Mesendoderm (in vitro differentiated cells): ENCODE measurements at regions not wholly inside any gene's neighbourhood (a gene's known extent, or its start where the extent isn't known, plus 50 kb on each side); places are given as distances from the start of the nearest gene placed in this dataset.

Source experiments
- DNase-seq: peaks from one replicate; pipeline ENCODE4 v3.0.0; 2013
- H2AK5ac ChIP-seq: 2 replicates; pipeline ENCODE4 v1.6.1; 2013; ENCODE audit warnings: low read length, inconsistent platforms
- H2BK120ac ChIP-seq: 2 replicates; pipeline ENCODE4 v1.6.1; 2013; ENCODE audit warnings: low read depth, mild to moderate bottlenecking, low read length, moderate library complexity, mixed read lengths
- H2BK15ac ChIP-seq: replicated peaks from 2 replicates; pipeline ENCODE4 v1.6.1; 2013; ENCODE audit warnings: low read depth, mild to moderate bottlenecking, moderate library complexity
- H2BK5ac ChIP-seq: 2 replicates; pipeline ENCODE4 v1.6.1; 2013; ENCODE audit warnings: low read length, inconsistent platforms
- H3K18ac ChIP-seq: 2 replicates; pipeline ENCODE4 v1.6.1; 2013; ENCODE audit warnings: mild to moderate bottlenecking, low read length, mixed read lengths
- H3K23ac ChIP-seq: one replicate; pipeline ENCODE4 v1.6.1; 2013; ENCODE audit warnings: low read length
- H3K27ac ChIP-seq: 2 replicates; pipeline ENCODE4 v1.5.1; 2013; ENCODE audit warnings: low read depth, mild to moderate bottlenecking, inconsistent platforms, low read length, moderate library complexity
- H3K27me3 ChIP-seq: 2 replicates; pipeline ENCODE4 v1.6.1; 2013; ENCODE audit warnings: low read length, control low read depth, mild to moderate bottlenecking, inconsistent platforms; ENCODE audit not compliant: insufficient read depth, poor library complexity
- H3K36me3 ChIP-seq: 2 replicates; pipeline ENCODE4 v1.6.1; 2013; ENCODE audit warnings: low read length, inconsistent platforms; ENCODE audit not compliant: control insufficient read depth, insufficient read depth
- H3K4ac ChIP-seq: one replicate; pipeline ENCODE4 v1.6.1; 2013; ENCODE audit warnings: low read depth, mild to moderate bottlenecking, low read length, moderate library complexity
- H3K4me1 ChIP-seq: 2 replicates; pipeline ENCODE4 v1.6.1; 2013; ENCODE audit warnings: low read depth, low read length, inconsistent platforms; ENCODE audit not compliant: control insufficient read depth
- H3K4me2 ChIP-seq: 2 replicates; pipeline ENCODE4 v1.6.1; 2013; ENCODE audit warnings: low read length
- H3K4me3 ChIP-seq: 2 replicates; pipeline ENCODE4 v1.5.1; 2013; ENCODE audit warnings: mild to moderate bottlenecking, low read length
- H3K56ac ChIP-seq: one replicate; pipeline ENCODE4 v1.6.1; 2013; ENCODE audit warnings: low read length
- H3K79me1 ChIP-seq: 2 replicates; pipeline ENCODE4 v1.6.1; 2013; ENCODE audit warnings: low read length, inconsistent platforms
- H3K79me2 ChIP-seq: 2 replicates; pipeline ENCODE4 v1.6.1; 2013; ENCODE audit warnings: mild to moderate bottlenecking, low read length; ENCODE audit not compliant: control insufficient read depth, insufficient read depth
- H3K9ac ChIP-seq: 2 replicates; pipeline ENCODE4 v1.6.1; 2013; ENCODE audit warnings: low read length, inconsistent platforms
- H4K5ac ChIP-seq: one replicate; pipeline ENCODE4 v1.6.1; 2013; ENCODE audit warnings: low read length
- H4K8ac ChIP-seq: one replicate; pipeline ENCODE4 v1.6.1; 2013; ENCODE audit warnings: low read depth, mild to moderate bottlenecking, control low read depth, low read length, moderate library complexity
- WGBS: extraction: QIAGEN DNeasy Blood & Tissue Kit; methylation state at CpG from one replicate; pipeline ENCODE4 v1.1.7; 2013; ENCODE audit warnings: low lambda C conversion rate, missing lambda C conversion rate; ENCODE audit not compliant: insufficient coverage; ENCODE audit errors: extremely low coverage; 5-methylcytosine and 5-hydroxymethylcytosine counted together

GRCh38 chr9:22739712-22740111 is 293.1 kb downstream of the DMRTA1 start:
- no peaks in the 10 kb centered on the region for H3K79me1 ChIP-seq
- no peak for DNase-seq
- no peaks in the 10 kb centered on the region for H3K27me3 ChIP-seq
- H3K27ac ChIP-seq, result no peak overlapping the region
- no peak overlapping the region for H3K18ac ChIP-seq
- H4K5ac ChIP-seq, result no peak overlapping the region
- H3K4me1 ChIP-seq, result no peaks in the 10 kb centered on the region
- WGBS, result no CpG with 5 or more reads among the region's 1 CpG
- H3K4me2 ChIP-seq, result no peak overlapping the region
- H2BK5ac ChIP-seq, result no peak overlapping the region
- H3K23ac ChIP-seq, result no peak overlapping the region
- H2BK15ac ChIP-seq, result no peak overlapping the region
- no peak overlapping the region for H2BK120ac ChIP-seq
- no peak overlapping the region for H3K56ac ChIP-seq
- H3K4ac ChIP-seq, result no peak overlapping the region
- no peak overlapping the region for H4K8ac ChIP-seq
- no peaks in the 10 kb centered on the region for H3K36me3 ChIP-seq
- no peaks in the 10 kb centered on the region for H3K79me2 ChIP-seq
- no peak overlapping the region for H3K9ac ChIP-seq
- H2AK5ac ChIP-seq, result no peak overlapping the region
- H3K4me3 ChIP-seq, result no peak overlapping the region

- H3K18ac ChIP-seq, result no peak overlapping the region
- H3K79me1 ChIP-seq, result no peaks in the 10 kb centered on the region
- H3K56ac ChIP-seq, result no peak overlapping the region
- no peak overlapping the region for H2BK15ac ChIP-seq
- H3K4me3 ChIP-seq, result no peak overlapping the region
- H3K27ac ChIP-seq, result no peak overlapping the region
- H3K4ac ChIP-seq, result no peak overlapping the region
- H3K79me2 ChIP-seq, result no peaks in the 10 kb centered on the region
- no peaks in the 10 kb centered on the region for H3K27me3 ChIP-seq
- H2BK120ac ChIP-seq, result no peak overlapping the region
- no peak overlapping the region for H3K23ac ChIP-seq
- H4K5ac ChIP-seq, result no peak overlapping the region
- no peak overlapping the region for H3K4me2 ChIP-seq
- no peak overlapping the region for H2BK5ac ChIP-seq
- H4K8ac ChIP-seq, result no peak overlapping the region
- whole genome bisulfite sequencing, result no CpG with 5 or more reads among the region's 1 CpG
- no peak overlapping the region for H3K9ac ChIP-seq
- H3K4me1 ChIP-seq, result no peaks in the 10 kb centered on the region
- H2AK5ac ChIP-seq, result no peak overlapping the region
- H3K36me3 ChIP-seq, result no peaks in the 10 kb centered on the region
- DNase-seq, result no peak
These were observed 294.2 kb downstream of the DMRTA1 start for GRCh38 chr9:22740781-22741180.

- Histone ChIP-seq H3K4me3 (no peak overlapping the region), H3K56ac (no peak overlapping the region), H2BK5ac (no peak overlapping the region), H2BK15ac (no peak overlapping the region), H3K4me2 (no peak overlapping the region), H3K4ac (no peak overlapping the region), H4K8ac (no peak overlapping the region), H3K79me1 (no peaks in the 10 kb centered on the region), H3K4me1 (no peaks in the 10 kb centered on the region), H3K18ac (no peak overlapping the region), H3K23ac (no peak overlapping the region), H3K27ac (no peak overlapping the region), H3K27me3 (no peaks in the 10 kb centered on the region), H3K36me3 (no peaks in the 10 kb centered on the region), H3K9ac (no peak overlapping the region), H4K5ac (no peak overlapping the region), H3K79me2 (no peaks in the 10 kb centered on the region), H2BK120ac (no peak overlapping the region), H2AK5ac (no peak overlapping the region)
- DNase-seq, result no peak
These were observed 295.8 kb downstream of the DMRTA1 start for GRCh38 chr9:22742401-22742800.

DNA sequence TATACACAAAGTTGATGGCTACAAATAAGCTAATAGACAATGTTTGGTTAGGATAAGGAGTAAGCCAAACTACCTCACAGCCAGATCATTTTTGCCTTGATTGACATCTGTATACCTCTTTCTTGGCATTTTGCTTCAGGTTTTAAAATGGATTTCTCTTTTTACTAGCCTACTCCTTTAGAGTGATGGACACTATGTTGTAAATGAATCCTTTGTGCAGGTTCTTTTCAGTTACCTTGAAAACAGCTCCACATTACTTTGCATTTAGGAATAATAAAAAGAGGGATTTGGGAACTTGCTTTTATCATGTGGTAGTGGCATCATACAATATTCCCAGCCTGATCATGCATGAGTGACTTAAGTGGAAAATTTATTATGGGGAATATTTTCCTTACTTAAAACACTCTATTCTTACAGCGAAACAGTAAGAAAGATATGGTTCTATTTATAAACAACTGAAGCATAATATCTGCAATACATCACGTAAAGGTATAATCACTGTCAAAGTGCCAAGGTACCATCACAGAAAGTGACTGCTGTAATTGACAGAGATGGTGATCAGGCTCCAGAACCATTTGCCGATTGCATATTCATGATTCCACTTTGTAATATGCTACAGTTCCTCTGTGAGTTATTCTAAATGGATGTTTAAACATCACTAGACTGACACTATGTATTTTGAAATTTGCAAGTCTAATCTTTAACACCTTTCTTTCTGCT is 327.0 kb downstream of the DMRTA1 start:
- Histone ChIP-seq H4K5ac (no peak overlapping the region), H3K4me1 (no peaks in the 10 kb centered on the region), H2BK5ac (no peak overlapping the region), H3K4me2 (no peak overlapping the region), H3K56ac (no peak overlapping the region), H3K27me3 (no peaks in the 10 kb centered on the region), H3K23ac (no peak overlapping the region), H2BK15ac (no peak overlapping the region), H2AK5ac (no peak overlapping the region), H3K18ac (no peak overlapping the region), H4K8ac (no peak overlapping the region), H2BK120ac (no peak overlapping the region), H3K27ac (no peak overlapping the region), H3K79me2 (no peaks in the 10 kb centered on the region), H3K79me1 (no peaks in the 10 kb centered on the region), H3K4ac (no peak overlapping the region), H3K4me3 (no peak overlapping the region), H3K9ac (no peak overlapping the region), H3K36me3 (no peaks in the 10 kb centered on the region)
- no peak for DNase-seq
- WGBS, result no CpG with 5 or more reads among the region's 3 CpGs

DNA sequence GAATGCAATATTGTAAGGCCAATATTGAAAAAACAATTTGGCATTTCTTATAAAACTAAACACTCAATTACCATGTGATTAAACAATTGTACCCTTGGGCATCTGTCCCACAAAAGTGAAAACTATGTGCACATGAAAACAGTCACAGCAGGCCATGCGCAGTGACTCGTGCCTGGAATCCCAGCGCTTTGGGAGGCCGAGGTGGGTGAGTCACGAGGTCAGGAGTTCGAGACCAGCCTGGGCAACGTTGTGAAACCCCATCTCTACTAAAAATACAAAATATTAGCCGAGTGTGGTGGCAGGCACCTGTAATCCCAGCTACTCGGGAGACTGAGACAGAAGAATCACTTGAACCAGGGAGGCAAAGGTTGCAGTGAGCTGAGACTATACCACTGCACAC is 343.7 kb downstream of the DMRTA1 start:
- Histone ChIP-seq H2BK15ac (no peak overlapping the region), H3K23ac (no peak overlapping the region), H3K79me1 (no peaks in the 10 kb centered on the region), H2AK5ac (no peak overlapping the region), H3K18ac (no peak overlapping the region), H3K4me3 (no peak overlapping the region), H4K8ac (no peak overlapping the region), H3K27me3 (no peaks in the 10 kb centered on the region), H3K9ac (no peak overlapping the region), H4K5ac (no peak overlapping the region), H2BK120ac (no peak overlapping the region), H3K79me2 (no peaks in the 10 kb centered on the region), H3K4me1 (no peaks in the 10 kb centered on the region), H3K36me3 (no peaks in the 10 kb centered on the region), H2BK5ac (no peak overlapping the region), H3K56ac (no peak overlapping the region), H3K4me2 (no peak overlapping the region), H3K27ac (no peak overlapping the region), H3K4ac (no peak overlapping the region)
- WGBS, result no CpG with 5 or more reads among the region's 9 CpGs
- DNase-seq, result no peak

- H3K4me1 ChIP-seq, result no peaks in the 10 kb centered on the region
- no peaks in the 10 kb centered on the region for H3K36me3 ChIP-seq
- no peak overlapping the region for H3K4me2 ChIP-seq
- no peak for DNase-seq
- H3K4ac ChIP-seq, result no peak overlapping the region
- no CpG with 5 or more reads among the region's 1 CpG for WGBS
- no peak overlapping the region for H4K8ac ChIP-seq
- H3K79me1 ChIP-seq, result no peaks in the 10 kb centered on the region
- no peak overlapping the region for H3K9ac ChIP-seq
- H3K4me3 ChIP-seq, result no peak overlapping the region
- no peaks in the 10 kb centered on the region for H3K27me3 ChIP-seq
- H3K79me2 ChIP-seq, result no peaks in the 10 kb centered on the region
- H2BK120ac ChIP-seq, result no peak overlapping the region
- H3K27ac ChIP-seq, result no peak overlapping the region
- H2BK15ac ChIP-seq, result no peak overlapping the region
- H3K18ac ChIP-seq, result no peak overlapping the region
- H2BK5ac ChIP-seq, result no peak overlapping the region
- H3K56ac ChIP-seq, result no peak overlapping the region
- H3K23ac ChIP-seq, result no peak overlapping the region
- no peak overlapping the region for H4K5ac ChIP-seq
- H2AK5ac ChIP-seq, result no peak overlapping the region
These were observed 362.3 kb downstream of the DMRTA1 start for GRCh38 chr9:22808876-22809275.
